ENCODE measurements at regions not wholly inside any gene's neighbourhood (a gene's known extent, or its start where the extent isn't known, plus 50 kb on each side); places are given as distances from the start of the nearest gene placed in this dataset.
A peak's percentile ranks its signal among the peaks of the same experiment; 100 is the strongest.

GRCh38 chr17:77279448-77280303, 138.9 kb downstream of the SEC14L1 start (continued):
- TF ChIP-seq BRF2 (CRISPR knock-in tag; IDR thresholded peaks at IDR 0.05) (peak; percentile 69; the same call in 1 of the 2 replicates), NPAS2 (CRISPR knock-in tag; IDR thresholded peaks at IDR 0.05; ENCODE audit: borderline replicate concordance) (no peak), ZBTB39 (CRISPR knock-in tag; IDR thresholded peaks at IDR 0.05) (peak; percentile 47; the same call in 1 of the 2 replicates), ZNF747 (CRISPR knock-in tag; IDR thresholded peaks at IDR 0.05; ENCODE audit: borderline replicate concordance) (0 out of 2 replicates have a peak, but pooled peaks have one; percentile 53), IRF2 (CRISPR knock-in tag; IDR thresholded peaks at IDR 0.05) (peak; percentile 68; the same call in 1 of the 2 replicates), ZNF251 (CRISPR knock-in tag; IDR thresholded peaks at IDR 0.05) (no peak; the same call in 1 of the 2 replicates), THYN1 (CRISPR knock-in tag; IDR thresholded peaks at IDR 0.05; ENCODE audit: borderline replicate concordance, low read depth) (no peak), GMEB1 (CRISPR knock-in tag; IDR thresholded peaks at IDR 0.05; ENCODE audit: borderline replicate concordance) (peak; percentile 65), ZNF317 (CRISPR knock-in tag; IDR thresholded peaks at IDR 0.05) (0 out of 2 replicates have a peak, but pooled peaks have one; percentile 43), ZC3H13 (CRISPR knock-in tag; IDR thresholded peaks at IDR 0.05) (peak; percentile 78; the same call in 1 of the 2 replicates), ZBTB49 (CRISPR knock-in tag; IDR thresholded peaks at IDR 0.05; ENCODE audit: borderline replicate concordance) (no peak), NBN (conservative IDR thresholded peaks at IDR 0.05) (no peak), PLRG1 (conservative IDR thresholded peaks at IDR 0.05) (no peak), ZNF7 (CRISPR knock-in tag; IDR thresholded peaks at IDR 0.05) (no peak), TP53 (CRISPR knock-in tag; conservative IDR thresholded peaks at IDR 0.05) (no peak), ZNF33B (CRISPR knock-in tag; IDR thresholded peaks at IDR 0.05) (0 out of 2 replicates have a peak, but pooled peaks have one; percentile 51), PITX1 (CRISPR knock-in tag; IDR thresholded peaks at IDR 0.05) (peak; percentile 73), SMYD3 (CRISPR knock-in tag; IDR thresholded peaks at IDR 0.05) (peak; percentile 81; the same call in 1 of the 2 replicates), MXD1 (CRISPR knock-in tag; IDR thresholded peaks at IDR 0.05) (0 out of 2 replicates have a peak, but pooled peaks have one; percentile 12), ARHGAP35 (CRISPR knock-in tag; IDR thresholded peaks at IDR 0.05; ENCODE audit: borderline replicate concordance) (peak; percentile 28; the same call in 1 of the 2 replicates), PTBP1 (IDR thresholded peaks at IDR 0.05; ENCODE audit: low read depth, low read length, poor library complexity, severe bottlenecking) (no peak)

Measured in HepG2 (cell line).